SK-N-SH treated with all-trans-retinoic acid at 6 μM for 48 hours (cell line): ENCODE measurements at regions not wholly inside any gene's neighbourhood (a gene's known extent, or its start where the extent isn't known, plus 50 kb on each side); places are given as distances from the start of the nearest gene placed in this dataset.

Experiments
- ATAC-seq: fragments of 200-7000 bp; cut with Tn5 transposase; 3 replicates; pipeline ENCODE4 v1.9.1; 2020; ENCODE audit warnings: mild to moderate bottlenecking, moderate library complexity
- ARNTL ChIP-seq: fragments of 450-650 bp; formaldehyde crosslinking; IDR thresholded peaks from 2 replicates; pipeline ENCODE4 v1.5.0; 2020; ENCODE audit warnings: low read depth, mild to moderate bottlenecking, moderate library complexity, borderline replicate concordance
- BACH2 ChIP-seq: fragments of 250-450 bp; sonication (Bioruptor Pico); IDR thresholded peaks from 2 replicates; pipeline ENCODE4 v1.9.0; 2021; ENCODE audit warnings: mild to moderate bottlenecking, borderline replicate concordance
- GLIS3 ChIP-seq: fragments of 250-450 bp; sonication (Bioruptor Pico); IDR thresholded peaks from 2 replicates; pipeline ENCODE4 v1.5.0; 2020; ENCODE audit warnings: mild to moderate bottlenecking, moderate library complexity
- ISL1 ChIP-seq: fragments of 250-450 bp; sonication (Bioruptor Pico); IDR thresholded peaks from 2 replicates; pipeline ENCODE4 v2.1.2; 2022; ENCODE audit warnings: mild to moderate bottlenecking, moderate library complexity
- OSR1 ChIP-seq: fragments of 250-450 bp; sonication (Bioruptor Pico); IDR thresholded peaks from 2 replicates; pipeline ENCODE4 v1.8.0; 2022; ENCODE audit warnings: moderate library complexity, mild to moderate bottlenecking, inconsistent platforms
- PATZ1 ChIP-seq: fragments of 250-450 bp; sonication (Bioruptor Pico); IDR thresholded peaks from 2 replicates; pipeline ENCODE4 v1.8.0; 2020; ENCODE audit warnings: mild to moderate bottlenecking, moderate library complexity, borderline replicate concordance
- PPARA ChIP-seq: fragments of 250-450 bp; sonication (Bioruptor Pico); IDR thresholded peaks from 2 replicates; pipeline ENCODE4 v1.5.0; 2020; ENCODE audit warnings: mild to moderate bottlenecking, borderline replicate concordance
- RARB ChIP-seq: fragments of 250-450 bp; sonication (Bioruptor Pico); IDR thresholded peaks from 2 replicates; pipeline ENCODE4 v1.8.0; 2021; ENCODE audit warnings: mild to moderate bottlenecking, moderate library complexity
- SNAI2 ChIP-seq: fragments of 250-450 bp; sonication (Bioruptor Pico); IDR thresholded peaks from 2 replicates; pipeline ENCODE4 v1.5.0; 2020; ENCODE audit warnings: mild to moderate bottlenecking, moderate library complexity
- TCF4 ChIP-seq: fragments of 250-450 bp; sonication (Bioruptor Pico); IDR thresholded peaks from 2 replicates; pipeline ENCODE4 v1.8.0; 2021; ENCODE audit warnings: mild to moderate bottlenecking, moderate library complexity, borderline replicate concordance
- TOX ChIP-seq: fragments of 250-450 bp; sonication (Bioruptor Pico); IDR thresholded peaks from 2 replicates; pipeline ENCODE4 v1.8.0; 2021; ENCODE audit warnings: mild to moderate bottlenecking, moderate library complexity, borderline replicate concordance
- TSHZ2 ChIP-seq: fragments of 250-450 bp; sonication (Bioruptor Pico); IDR thresholded peaks from 2 replicates; pipeline ENCODE4 v1.5.0; 2020; ENCODE audit warnings: mild to moderate bottlenecking, moderate library complexity
- ZC3H10 ChIP-seq: fragments of 250-450 bp; sonication (Bioruptor Pico); IDR thresholded peaks from 2 replicates; pipeline ENCODE4 v1.5.1; 2021; ENCODE audit warnings: mild to moderate bottlenecking, moderate library complexity
- ZFP3 ChIP-seq: fragments of 250-450 bp; sonication (Bioruptor Pico); IDR thresholded peaks from 2 replicates; pipeline ENCODE4 v1.5.0; 2020; ENCODE audit warnings: mild to moderate bottlenecking, moderate library complexity
- ZFP30 ChIP-seq: fragments of 450-650 bp; formaldehyde crosslinking; IDR thresholded peaks from 2 replicates; pipeline ENCODE4 v1.5.0; 2022; ENCODE audit warnings: mild to moderate bottlenecking, moderate library complexity
- ZNF565 ChIP-seq: fragments of 450-650 bp; formaldehyde crosslinking; conservative IDR thresholded peaks from 2 replicates; pipeline ENCODE4 v1.5.0; 2020; ENCODE audit warnings: low read depth, mild to moderate bottlenecking, moderate library complexity
- ZNF70 ChIP-seq: fragments of 450-650 bp; formaldehyde crosslinking; IDR thresholded peaks from 2 replicates; pipeline ENCODE4 v1.5.0; 2020; ENCODE audit warnings: mild to moderate bottlenecking, moderate library complexity
- ZNF8 ChIP-seq: fragments of 450-650 bp; formaldehyde crosslinking; IDR thresholded peaks from 2 replicates; pipeline ENCODE4 v1.5.0; 2020; ENCODE audit warnings: mild to moderate bottlenecking, moderate library complexity
- TF ChIP-seq, protein P1 (sequence below): fragments of 250-450 bp; sonication (Bioruptor Pico); IDR thresholded peaks from 2 replicates; pipeline ENCODE4 v1.5.1; 2020; ENCODE audit warnings: low read depth, mild to moderate bottlenecking, moderate library complexity
- TF ChIP-seq, protein P2 (sequence below): fragments of 250-450 bp; sonication (Bioruptor Pico); IDR thresholded peaks from 2 replicates; pipeline ENCODE4 v1.5.1; 2021; ENCODE audit warnings: mild to moderate bottlenecking, moderate library complexity

GRCh38 chr1:215360031-215360430 lies 207.1 kb upstream of the KCTD3 start:
- TF ChIP-seq, protein P1, sequence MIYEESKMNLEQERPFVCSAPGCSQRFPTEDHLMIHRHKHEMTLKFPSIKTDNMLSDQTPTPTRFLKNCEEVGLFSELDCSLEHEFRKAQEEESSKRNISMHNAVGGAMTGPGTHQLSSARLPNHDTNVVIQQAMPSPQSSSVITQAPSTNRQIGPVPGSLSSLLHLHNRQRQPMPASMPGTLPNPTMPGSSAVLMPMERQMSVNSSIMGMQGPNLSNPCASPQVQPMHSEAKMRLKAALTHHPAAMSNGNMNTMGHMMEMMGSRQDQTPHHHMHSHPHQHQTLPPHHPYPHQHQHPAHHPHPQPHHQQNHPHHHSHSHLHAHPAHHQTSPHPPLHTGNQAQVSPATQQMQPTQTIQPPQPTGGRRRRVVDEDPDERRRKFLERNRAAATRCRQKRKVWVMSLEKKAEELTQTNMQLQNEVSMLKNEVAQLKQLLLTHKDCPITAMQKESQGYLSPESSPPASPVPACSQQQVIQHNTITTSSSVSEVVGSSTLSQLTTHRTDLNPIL (CRISPR knock-in tag), result no peak
- TF ChIP-seq ZC3H10 (CRISPR knock-in tag) (no peak), OSR1 (no peak), SNAI2 (CRISPR knock-in tag) (no peak), RARB (CRISPR knock-in tag) (no peak), ARNTL (CRISPR knock-in tag) (no peak), ISL1 (CRISPR knock-in tag) (no peak), ZFP30 (no peak)

GRCh38 chr1:215360758-215361157 lies 206.3 kb upstream of the KCTD3 start:
- TF ChIP-seq, protein P1 (CRISPR knock-in tag), result no peak
- no peak for TF ChIP-seq PPARA (CRISPR knock-in tag)
- TF ChIP-seq PATZ1 (CRISPR knock-in tag), result no peak
- TF ChIP-seq, protein P2, sequence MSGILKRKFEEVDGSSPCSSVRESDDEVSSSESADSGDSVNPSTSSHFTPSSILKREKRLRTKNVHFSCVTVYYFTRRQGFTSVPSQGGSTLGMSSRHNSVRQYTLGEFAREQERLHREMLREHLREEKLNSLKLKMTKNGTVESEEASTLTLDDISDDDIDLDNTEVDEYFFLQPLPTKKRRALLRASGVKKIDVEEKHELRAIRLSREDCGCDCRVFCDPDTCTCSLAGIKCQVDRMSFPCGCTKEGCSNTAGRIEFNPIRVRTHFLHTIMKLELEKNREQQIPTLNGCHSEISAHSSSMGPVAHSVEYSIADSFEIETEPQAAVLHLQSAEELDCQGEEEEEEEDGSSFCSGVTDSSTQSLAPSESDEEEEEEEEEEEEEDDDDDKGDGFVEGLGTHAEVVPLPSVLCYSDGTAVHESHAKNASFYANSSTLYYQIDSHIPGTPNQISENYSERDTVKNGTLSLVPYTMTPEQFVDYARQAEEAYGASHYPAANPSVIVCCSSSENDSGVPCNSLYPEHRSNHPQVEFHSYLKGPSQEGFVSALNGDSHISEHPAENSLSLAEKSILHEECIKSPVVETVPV, result no peak
- no peak for TF ChIP-seq RARB (CRISPR knock-in tag)
- TF ChIP-seq ZNF565 (CRISPR knock-in tag), result no peak
- no peak for TF ChIP-seq TCF4 (CRISPR knock-in tag)
- no peak for TF ChIP-seq ZNF70 (CRISPR knock-in tag)
- TF ChIP-seq ZFP3 (CRISPR knock-in tag), result no peak
- ATAC-seq, result no peak

More at GRCh38 chr1:215360031-215360430, 207.1 kb upstream of the KCTD3 start:
- no peak for ATAC-seq

DNA sequence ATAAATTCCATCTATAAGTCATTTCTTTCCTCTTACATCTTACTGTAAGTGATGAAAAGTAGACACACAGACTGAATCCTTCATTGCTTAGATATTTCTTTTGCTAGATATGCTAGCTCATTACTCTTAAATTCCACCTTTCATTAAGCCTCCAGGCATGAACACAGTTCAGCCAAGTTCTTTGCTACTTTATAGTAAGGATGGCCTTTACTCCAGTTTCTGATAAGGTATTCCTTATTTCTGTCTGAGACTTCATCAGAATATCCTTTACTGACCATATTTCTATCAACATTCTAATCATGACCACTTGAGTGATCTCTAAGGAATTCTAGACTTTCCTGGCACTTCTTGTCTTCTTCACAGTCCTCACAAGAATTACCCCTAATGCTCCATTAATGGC lies 191.7 kb upstream of the KCTD3 start:
- no peak for ATAC-seq

More for the DNA sequence above, 191.7 kb upstream of the KCTD3 start:
- TF ChIP-seq ZNF8 (CRISPR knock-in tag) (no peak), ZFP30 (no peak), BACH2 (CRISPR knock-in tag) (no peak), OSR1 (no peak), TSHZ2 (CRISPR knock-in tag) (no peak), PATZ1 (CRISPR knock-in tag) (no peak), GLIS3 (CRISPR knock-in tag) (no peak), TOX (CRISPR knock-in tag) (no peak), ZNF70 (CRISPR knock-in tag) (no peak), SNAI2 (CRISPR knock-in tag) (no peak), ZNF565 (CRISPR knock-in tag) (no peak), RARB (CRISPR knock-in tag) (no peak), ARNTL (CRISPR knock-in tag) (no peak), ISL1 (CRISPR knock-in tag) (no peak), ZC3H10 (CRISPR knock-in tag) (no peak), PPARA (CRISPR knock-in tag) (no peak), TCF4 (CRISPR knock-in tag) (no peak)
- TF ChIP-seq, protein P2, result no peak
- TF ChIP-seq, all 23 proteins: peak for 0
